ENCODE measurements at regions not wholly inside any gene's neighbourhood (a gene's known extent, or its start where the extent isn't known, plus 50 kb on each side); places are given as distances from the start of the nearest gene placed in this dataset.
A peak's percentile ranks its signal among the peaks of the same experiment; 100 is the strongest.
"Not testable (repeated sequence)": the region's sequence is repeated elsewhere in the genome, so short reads cannot be mapped to it uniquely, and the experiment has no call there.

GRCh38 chr1:172839639-172840038 is 180.7 kb downstream of the FASLG start:
- not testable (repeated sequence) for DNase-seq

GRCh38 chr1:172843444-172843843 is 184.5 kb downstream of the FASLG start:
- no peak for DNase-seq

DNA sequence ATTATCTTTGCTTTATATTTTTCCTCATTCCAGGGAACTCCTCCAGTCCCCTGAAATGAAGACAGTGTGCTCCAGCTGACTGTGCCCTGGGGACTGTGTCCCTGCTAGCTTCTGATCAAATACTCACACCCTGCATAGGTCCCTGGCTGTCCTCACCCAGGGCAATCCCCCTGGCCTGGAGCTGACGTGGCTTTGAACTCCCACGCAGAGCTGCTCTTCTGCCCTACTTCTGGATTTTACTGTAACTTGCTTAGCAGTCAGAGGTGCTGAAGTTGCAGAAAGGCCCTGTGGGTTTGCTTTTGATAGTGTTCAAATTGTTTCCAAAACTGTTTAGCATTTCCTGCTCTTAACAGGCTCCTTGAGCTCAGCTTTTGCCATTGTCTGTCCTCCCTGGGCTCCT is 186.5 kb downstream of the FASLG start:
- DNase-seq = peak; percentile 42

DNA sequence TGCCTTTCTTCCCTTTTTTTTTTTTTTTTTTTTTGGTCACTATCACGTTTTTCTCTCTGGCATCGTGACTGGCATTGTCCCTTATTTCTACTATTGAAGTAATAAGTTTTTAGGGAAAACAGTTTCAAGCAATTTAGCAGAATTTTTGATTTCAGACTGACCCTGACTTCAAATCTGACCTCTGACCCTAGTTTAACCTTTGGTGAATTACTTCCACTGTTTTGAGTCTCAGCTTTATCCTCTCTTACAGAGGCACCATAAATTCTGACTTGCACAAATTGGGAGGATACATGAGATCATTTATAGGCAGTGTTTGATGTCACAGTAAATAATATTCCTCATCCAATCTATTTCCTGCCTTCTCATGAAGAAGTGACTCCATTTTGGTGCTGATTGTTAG is 187.0 kb downstream of the FASLG start:
- DNase-seq = no peak

GRCh38 chr1:172847814-172848213 is 188.9 kb downstream of the FASLG start:
- DNase-seq = not testable (repeated sequence)

GRCh38 chr1:172849653-172850052 is 190.8 kb downstream of the FASLG start:
- DNase-seq = no peak

GRCh38 chr1:172851077-172851476 is 192.2 kb downstream of the FASLG start:
- no peak for DNase-seq

- no peak for DNase-seq
These were observed 193.0 kb downstream of the FASLG start for GRCh38 chr1:172851856-172852255.

DNA sequence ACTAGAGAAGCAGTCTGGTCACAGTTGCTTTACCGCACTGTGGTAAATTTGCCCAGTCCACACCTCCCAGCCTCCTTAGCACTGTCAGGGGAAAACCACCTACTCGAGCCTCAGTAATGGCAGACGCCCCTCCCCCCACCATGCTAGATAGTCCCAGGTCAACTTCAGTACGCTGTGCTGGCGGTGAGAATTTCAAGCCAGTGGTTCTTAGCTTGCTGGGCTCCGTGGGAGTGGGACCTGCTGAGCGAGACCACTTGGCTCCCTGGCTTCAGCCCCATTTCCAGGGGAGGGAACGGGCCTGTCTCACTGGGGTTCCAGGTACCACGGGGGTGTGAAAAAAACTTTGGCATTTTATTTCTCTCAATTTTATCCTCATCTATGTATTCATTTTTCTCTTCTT is 194.8 kb downstream of the TNFSF18 start:
- DNase-seq = not testable (repeated sequence)

GRCh38 chr1:172863031-172863430 is 187.7 kb downstream of the TNFSF18 start:
- no peak for DNase-seq

GRCh38 chr1:172867216-172867818 is 183.4 kb downstream of the TNFSF18 start:
- DNase-seq = peak; percentile 7

DNA sequence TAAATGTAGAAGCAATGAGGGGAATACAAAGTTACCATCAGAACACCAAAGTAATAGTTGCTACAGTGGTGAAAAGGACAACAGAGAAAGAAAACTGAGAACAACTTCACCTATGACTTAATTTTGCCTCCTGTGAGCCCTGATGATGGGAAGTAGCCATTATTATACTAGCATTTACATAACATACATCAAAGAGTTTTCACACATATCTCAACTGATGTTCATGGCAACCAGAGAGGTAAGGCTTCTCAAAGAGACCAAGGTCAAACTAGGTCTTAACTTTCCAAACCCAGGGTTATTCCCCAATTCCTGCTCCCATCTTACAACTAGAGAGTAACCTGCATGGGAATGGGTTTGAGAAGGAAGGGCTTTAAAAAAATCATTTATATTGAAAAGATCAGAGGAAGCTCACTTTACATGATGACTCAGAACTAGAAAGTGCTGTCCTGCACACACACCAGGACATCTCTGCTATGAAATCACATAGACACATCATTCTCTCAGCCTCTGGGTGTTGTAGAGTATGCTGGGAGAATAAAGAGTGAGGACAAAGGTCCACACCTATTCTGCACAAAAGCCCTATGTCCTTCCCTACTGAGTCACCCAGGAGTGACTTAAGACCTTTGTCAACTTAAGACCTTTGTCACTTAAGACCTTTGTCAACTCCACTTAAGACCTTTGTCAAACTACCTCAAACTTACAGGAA is 179.7 kb downstream of the TNFSF18 start:
- no peak for DNase-seq

DNA sequence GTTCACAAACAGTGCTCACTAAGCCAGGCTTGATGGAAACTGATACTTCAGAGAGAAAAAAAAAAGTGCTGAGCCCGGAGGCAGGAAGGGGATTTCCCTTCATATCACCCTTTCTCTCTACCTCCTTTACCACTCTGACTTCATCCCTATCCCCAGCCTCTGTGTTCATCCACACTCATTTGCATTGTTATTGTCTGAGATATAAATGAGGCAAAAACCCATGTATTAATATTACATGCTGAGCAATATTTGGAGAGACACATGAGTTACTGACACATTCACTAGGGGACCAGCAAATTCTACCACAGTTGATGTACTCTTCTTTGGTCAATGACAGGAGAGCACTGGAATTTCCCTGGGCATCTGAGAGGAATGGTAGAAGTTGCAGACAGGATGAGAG is 175.8 kb downstream of the TNFSF18 start:
- DNase-seq = no peak

- no peak for DNase-seq
These were observed 174.8 kb downstream of the TNFSF18 start for GRCh38 chr1:172875892-172876291.

DNA sequence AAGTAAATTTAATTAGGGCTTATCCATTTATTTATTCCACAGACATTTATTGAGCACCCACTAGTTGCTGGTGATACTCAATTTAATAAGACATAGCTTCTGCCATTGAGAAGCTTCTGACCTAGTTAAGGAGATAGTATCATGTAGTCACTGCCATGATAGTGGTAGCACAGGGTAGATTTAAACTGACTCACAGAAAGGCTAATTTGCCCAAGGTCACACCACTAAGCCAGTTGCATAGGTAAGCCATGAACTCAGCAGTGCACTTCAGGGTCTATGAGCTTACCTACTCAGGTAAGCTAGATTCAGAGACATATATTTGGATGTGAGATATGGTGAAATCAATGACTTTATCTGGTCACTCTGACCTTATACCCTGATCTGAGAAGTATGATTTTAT is 168.4 kb downstream of the TNFSF18 start:
- no peak for DNase-seq

DNA sequence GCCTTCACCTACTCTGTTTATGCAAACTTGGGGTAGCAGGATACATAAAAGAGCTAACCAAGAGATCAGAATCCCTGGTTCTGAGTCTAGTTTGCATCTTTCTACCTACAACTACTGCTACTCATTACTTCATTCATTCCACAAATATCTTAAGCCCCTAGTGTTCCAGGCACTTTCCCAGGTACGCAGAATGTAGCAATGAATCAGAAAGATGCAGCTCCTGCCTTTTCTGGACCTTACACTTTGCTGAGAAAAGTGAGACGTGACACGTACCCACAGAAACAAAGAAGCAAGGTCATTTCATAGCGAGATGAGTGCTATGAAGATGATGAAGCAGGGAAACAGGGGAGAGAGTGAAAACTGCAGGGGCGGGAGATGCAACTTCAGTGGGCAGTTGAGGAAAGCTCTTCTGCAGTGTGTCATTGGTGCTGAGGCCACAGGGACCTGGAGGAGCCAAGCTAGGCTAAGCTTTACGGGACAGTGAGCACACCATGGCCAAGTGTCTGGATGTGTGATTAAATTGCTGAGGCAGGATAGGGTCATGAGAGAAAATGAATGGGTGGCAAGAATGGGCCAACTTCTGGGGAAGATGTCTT is 167.9 kb downstream of the TNFSF18 start:
- no peak for DNase-seq

DNA sequence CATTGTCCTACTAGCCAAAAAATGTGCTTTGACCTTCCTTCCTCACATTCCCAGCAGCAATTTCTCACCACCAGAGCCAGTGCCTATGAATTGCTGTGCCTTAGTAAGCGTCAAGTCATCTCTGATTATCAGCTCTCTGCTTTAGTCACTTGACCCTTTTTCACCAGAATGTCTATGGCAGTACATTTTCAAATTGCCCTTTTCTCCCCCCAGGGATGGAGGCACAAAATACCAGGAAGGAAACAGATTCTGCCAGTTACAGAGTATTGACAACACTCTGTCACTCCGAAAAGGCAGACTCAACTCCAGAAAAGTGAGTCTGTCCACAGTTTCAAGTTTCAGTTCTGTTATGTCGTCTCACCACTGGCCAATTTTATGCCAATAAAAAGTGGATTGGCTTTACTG is 167.4 kb downstream of the TNFSF18 start:
- DNase-seq = no peak

DNA sequence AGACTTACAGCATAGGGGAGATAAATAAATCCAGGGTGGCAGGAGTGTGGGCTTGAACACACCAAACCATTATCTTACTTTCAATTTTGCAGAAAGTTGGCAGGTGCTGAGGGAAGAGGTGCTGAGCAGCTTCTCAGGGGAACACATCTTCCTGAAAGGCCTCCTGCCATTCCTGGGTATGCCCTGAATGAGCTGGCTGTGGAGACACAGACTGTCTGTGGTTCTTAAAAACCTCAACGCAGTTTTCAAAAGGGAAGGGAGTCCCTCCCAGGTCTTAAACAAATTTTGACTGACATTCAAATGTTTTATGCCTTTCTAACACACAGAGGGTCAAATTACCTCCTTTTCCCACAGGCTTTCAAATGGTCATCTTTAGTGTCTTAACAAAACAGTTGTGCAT is 166.9 kb downstream of the TNFSF18 start:
- DNase-seq = no peak

DNA sequence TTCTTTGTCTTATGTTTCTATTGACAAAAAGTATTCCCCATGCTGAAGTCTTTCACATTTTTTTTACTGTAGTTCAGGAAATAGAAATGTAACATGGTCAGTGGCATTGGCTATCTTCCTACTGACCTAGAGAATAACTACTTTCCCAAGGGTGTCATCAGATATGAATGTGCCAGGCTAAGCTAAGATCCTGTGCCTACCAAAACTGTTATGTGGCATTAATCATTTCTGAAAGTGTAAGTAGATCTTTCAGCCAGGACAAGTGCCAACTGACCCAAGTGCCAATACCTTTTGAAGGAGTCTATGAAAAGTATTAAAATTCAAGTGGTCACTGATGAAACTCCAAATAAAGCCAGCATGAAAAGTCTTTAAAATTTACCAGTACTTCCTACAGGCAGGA is 165.3 kb downstream of the TNFSF18 start:
- no peak for DNase-seq

DNA sequence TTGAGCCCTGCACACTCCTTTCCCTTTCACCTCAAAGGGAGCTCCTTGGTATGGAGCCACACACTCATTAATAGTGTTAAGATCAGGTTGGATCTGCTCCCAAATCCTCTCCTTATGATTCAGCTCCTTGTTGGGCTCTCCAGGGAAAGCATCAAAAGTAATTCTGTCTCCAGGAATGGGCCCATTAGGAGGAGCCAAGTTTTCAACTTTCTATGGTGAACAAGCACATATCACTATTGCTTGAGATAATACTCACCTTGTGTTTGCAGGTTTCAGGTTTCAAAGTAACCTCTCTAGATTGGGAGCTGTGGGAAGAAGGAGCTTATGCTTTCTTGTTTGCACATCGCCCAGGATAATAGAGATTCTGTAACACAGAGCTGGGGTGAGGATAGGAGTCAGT is 164.8 kb downstream of the TNFSF18 start:
- DNase-seq = no peak

DNA sequence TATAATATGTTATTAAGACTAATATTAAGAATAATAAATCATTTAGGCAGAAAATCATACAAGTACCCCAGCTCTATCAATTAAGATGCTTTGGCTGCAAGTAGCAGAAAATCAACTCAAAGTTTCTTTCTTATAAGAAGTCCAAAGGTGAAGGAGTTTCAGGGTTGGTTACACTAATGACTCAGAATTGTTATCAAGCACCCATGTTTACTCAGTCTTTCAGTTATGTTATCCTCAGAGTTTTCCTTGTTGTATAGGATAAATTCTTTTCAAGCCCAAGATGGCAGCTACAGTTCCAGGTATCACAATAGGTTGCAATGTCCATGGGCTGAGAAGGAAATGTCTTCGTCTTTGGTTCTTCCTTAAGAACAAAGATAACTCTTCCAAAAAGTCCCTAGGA is 163.6 kb downstream of the TNFSF18 start:
- DNase-seq = no peak

- DNase-seq = no peak
These were observed 157.4 kb downstream of the TNFSF18 start for GRCh38 chr1:172893146-172893841.

DNA sequence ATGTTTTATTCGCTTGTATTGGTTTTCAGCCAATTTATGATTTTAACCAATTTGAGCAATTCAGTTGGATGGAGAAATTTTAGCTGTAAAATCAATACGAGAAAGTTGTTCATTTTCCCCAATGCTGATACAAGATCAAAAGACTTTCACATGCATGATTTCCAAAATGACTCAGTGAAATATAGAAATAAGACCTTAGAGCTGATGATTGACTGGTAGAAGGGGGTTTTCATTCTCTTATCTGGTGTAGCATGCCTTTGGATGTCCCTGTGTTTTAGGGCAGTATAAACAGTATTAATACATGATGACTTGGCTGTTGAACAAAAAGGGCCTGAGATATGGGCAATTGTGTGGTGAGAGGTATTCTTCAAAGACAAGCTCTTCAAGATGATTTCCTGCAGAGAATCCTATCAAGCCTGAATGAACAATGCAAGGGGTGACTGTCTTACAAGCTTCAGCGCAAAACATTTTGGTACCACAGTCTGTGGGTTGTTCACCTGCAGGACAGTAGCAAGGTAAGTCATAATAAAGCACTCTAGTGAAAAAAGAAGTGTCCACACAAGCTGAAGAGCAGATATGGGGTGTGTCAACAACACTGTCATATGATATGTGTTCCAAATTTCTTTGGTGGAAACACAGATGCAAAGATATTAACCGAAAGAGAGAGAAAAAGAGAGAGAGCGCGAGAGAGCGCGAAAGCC is 156.2 kb downstream of the TNFSF18 start:
- DNase-seq = peak; percentile 15

All from CD4-positive, alpha-beta T cell treated with Interleukin-17A for 4 hours (primary cell).